CD4-positive, alpha-beta T cell (primary cell): ENCODE measurements at regions not wholly inside any gene's neighbourhood (a gene's known extent, or its start where the extent isn't known, plus 50 kb on each side); places are given as distances from the start of the nearest gene placed in this dataset.

Experiments used
- ATAC-seq: fragments of 200-7000 bp; cut with Tn5 transposase; one replicate; pipeline ENCODE4 v1.10.0; 2022; ENCODE audit warnings: mild to moderate bottlenecking; ENCODE audit not compliant: poor library complexity
- CTCF ChIA-PET: fragments of 350-600 bp; sonication (Branson Sonifier 250); formaldehyde crosslinking; loops from one replicate; lab custom pipeline; 2021; ENCODE audit warnings: antibody characterized with exemption, inconsistent platforms; lab: Charles Lee
- POLR2A ChIA-PET: fragments of 350-600 bp; sonication (Branson Sonifier 250); formaldehyde crosslinking; loops from one replicate; lab custom pipeline; 2021; ENCODE audit warnings: antibody characterized with exemption, inconsistent platforms; lab: Charles Lee
- DNase-seq, 14 experiments: peaks; one replicate each; pipeline ENCODE4 v3.0.0-alpha.2; 2013 to 2020; ENCODE audit warnings: mixed read lengths in 2 of 14
- H3K27ac ChIP-seq, 2 donors: one replicate each; pipeline versions ENCODE4 v1.5.1 to v1.7.0; 2013; ENCODE audit warnings: low read length in 2 of 2, low read depth in 1 of 2, mild to moderate bottlenecking in 1 of 2
- H3K27me3 ChIP-seq, 2 experiments: 1 replicate in 1 of 2; 2 replicates in 1 of 2; pipeline versions ENCODE4 v1.6.1 to v1.7.0; 2013; ENCODE audit warnings: low read length in 2 of 2, control low read depth in 1 of 2, mild to moderate bottlenecking in 1 of 2, moderate library complexity in 1 of 2; ENCODE audit not compliant: insufficient read depth in 2 of 2, control insufficient read depth in 1 of 2
- H3K36me3 ChIP-seq: one replicate; pipeline ENCODE4 v1.6.1; 2013; ENCODE audit warnings: low read length, control low read depth; ENCODE audit not compliant: insufficient read depth
- H3K4me1 ChIP-seq: one replicate; pipeline ENCODE4 v1.6.1; 2013; ENCODE audit warnings: low read length, control low read depth; ENCODE audit not compliant: insufficient read depth
- H3K4me3 ChIP-seq: one replicate; pipeline ENCODE4 v1.5.1; 2013; ENCODE audit warnings: mild to moderate bottlenecking, low read length, moderate library complexity
- H3K9me3 ChIP-seq, 2 experiments: 1 replicate in 1 of 2; 2 replicates in 1 of 2; pipeline versions ENCODE4 v1.6.1 to v1.7.0; 2013; ENCODE audit warnings: low read length in 2 of 2, mild to moderate bottlenecking in 2 of 2, control low read depth in 1 of 2, moderate library complexity in 1 of 2; ENCODE audit not compliant: control insufficient read depth in 1 of 2, insufficient read depth in 1 of 2
- H3K27ac Mint-ChIP-seq: one replicate; pipeline ENCODE4 v1.8.0; 2020; ENCODE audit warnings: mixed read lengths
- H3K27me3 Mint-ChIP-seq: one replicate; pipeline ENCODE4 v1.8.0; 2021; ENCODE audit warnings: mixed read lengths
- H3K36me3 Mint-ChIP-seq: one replicate; pipeline ENCODE4 v1.8.0; 2021; ENCODE audit warnings: low read depth, mixed read lengths
- H3K4me1 Mint-ChIP-seq: one replicate; pipeline ENCODE4 v1.8.0; 2021; ENCODE audit warnings: low read depth, mixed read lengths
- H3K4me3 Mint-ChIP-seq: one replicate; pipeline ENCODE4 v1.8.0; 2020; ENCODE audit warnings: mild to moderate bottlenecking, mixed read lengths
- H3K9me3 Mint-ChIP-seq: one replicate; pipeline ENCODE4 v1.8.0; 2020; ENCODE audit warnings: mixed read lengths
- intact Hi-C, 2 experiments: fragments of 100-400 bp; cut with DNase I in 1 of 2; cut with micrococcal nuclease in 1 of 2; formaldehyde crosslinking; loops; one replicate each; pipeline versions ENCODE4 v1.15.1 to v1.9.0; 2023 to 2025; cut with DNase I, micrococcal nuclease
- TF ChIP-seq, protein P1 (sequence below): fragments of 200-600 bp; IDR thresholded peaks from one replicate; pipeline ENCODE4 v1.8.0; 2022; ENCODE audit warnings: antibody characterized with exemption, mild to moderate bottlenecking

DNA sequence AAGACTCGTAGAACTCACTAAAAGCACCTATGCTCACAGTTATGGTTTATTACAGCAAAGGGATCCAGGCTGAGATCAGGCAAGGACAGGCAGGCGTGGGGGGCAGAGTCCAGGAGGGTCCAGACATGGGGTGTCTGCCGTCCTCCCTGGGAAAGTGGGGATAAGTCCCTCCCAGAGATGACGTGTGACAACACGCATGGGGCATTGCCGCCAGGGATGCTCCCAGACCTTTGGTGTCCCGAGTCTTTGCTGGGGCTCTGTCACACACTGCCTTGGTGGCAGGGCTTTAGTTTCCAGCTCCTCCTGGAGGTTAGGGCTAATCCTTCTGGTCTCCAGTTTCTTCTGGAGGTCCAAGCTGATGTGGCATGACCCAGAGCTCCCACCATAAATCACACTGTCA is 226.7 kb downstream of the CTTN start:
- Histone ChIP-seq H3K9me3 (peaks cover 0 to 29% of the 10 kb centered on the region in 2 experiments), H3K36me3 (no peaks in the 10 kb centered on the region), H3K4me3 (no peak overlapping the region), H3K27ac (no peak overlapping the region), H3K4me1 (no peaks in the 10 kb centered on the region), H3K27me3 (no peaks in the 10 kb centered on the region)
- intact Hi-C loops = no loop called here
- TF ChIP-seq, protein P1, sequence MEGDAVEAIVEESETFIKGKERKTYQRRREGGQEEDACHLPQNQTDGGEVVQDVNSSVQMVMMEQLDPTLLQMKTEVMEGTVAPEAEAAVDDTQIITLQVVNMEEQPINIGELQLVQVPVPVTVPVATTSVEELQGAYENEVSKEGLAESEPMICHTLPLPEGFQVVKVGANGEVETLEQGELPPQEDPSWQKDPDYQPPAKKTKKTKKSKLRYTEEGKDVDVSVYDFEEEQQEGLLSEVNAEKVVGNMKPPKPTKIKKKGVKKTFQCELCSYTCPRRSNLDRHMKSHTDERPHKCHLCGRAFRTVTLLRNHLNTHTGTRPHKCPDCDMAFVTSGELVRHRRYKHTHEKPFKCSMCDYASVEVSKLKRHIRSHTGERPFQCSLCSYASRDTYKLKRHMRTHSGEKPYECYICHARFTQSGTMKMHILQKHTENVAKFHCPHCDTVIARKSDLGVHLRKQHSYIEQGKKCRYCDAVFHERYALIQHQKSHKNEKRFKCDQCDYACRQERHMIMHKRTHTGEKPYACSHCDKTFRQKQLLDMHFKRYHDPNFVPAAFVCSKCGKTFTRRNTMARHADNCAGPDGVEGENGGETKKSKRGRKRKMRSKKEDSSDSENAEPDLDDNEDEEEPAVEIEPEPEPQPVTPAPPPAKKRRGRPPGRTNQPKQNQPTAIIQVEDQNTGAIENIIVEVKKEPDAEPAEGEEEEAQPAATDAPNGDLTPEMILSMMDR = no peak
- Mint-ChIP-seq H3K9me3 (no peaks in the 10 kb centered on the region), H3K4me1 (no peaks in the 10 kb centered on the region), H3K27me3 (peaks cover 16% of the 10 kb centered on the region), H3K4me3 (no peak overlapping the region), H3K27ac (no peak overlapping the region), H3K36me3 (no peaks in the 10 kb centered on the region)
- ChIA-PET POLR2A (no interaction called here), CTCF (no interaction called here)
- ATAC-seq (no peak), DNase-seq (no peak)

DNA sequence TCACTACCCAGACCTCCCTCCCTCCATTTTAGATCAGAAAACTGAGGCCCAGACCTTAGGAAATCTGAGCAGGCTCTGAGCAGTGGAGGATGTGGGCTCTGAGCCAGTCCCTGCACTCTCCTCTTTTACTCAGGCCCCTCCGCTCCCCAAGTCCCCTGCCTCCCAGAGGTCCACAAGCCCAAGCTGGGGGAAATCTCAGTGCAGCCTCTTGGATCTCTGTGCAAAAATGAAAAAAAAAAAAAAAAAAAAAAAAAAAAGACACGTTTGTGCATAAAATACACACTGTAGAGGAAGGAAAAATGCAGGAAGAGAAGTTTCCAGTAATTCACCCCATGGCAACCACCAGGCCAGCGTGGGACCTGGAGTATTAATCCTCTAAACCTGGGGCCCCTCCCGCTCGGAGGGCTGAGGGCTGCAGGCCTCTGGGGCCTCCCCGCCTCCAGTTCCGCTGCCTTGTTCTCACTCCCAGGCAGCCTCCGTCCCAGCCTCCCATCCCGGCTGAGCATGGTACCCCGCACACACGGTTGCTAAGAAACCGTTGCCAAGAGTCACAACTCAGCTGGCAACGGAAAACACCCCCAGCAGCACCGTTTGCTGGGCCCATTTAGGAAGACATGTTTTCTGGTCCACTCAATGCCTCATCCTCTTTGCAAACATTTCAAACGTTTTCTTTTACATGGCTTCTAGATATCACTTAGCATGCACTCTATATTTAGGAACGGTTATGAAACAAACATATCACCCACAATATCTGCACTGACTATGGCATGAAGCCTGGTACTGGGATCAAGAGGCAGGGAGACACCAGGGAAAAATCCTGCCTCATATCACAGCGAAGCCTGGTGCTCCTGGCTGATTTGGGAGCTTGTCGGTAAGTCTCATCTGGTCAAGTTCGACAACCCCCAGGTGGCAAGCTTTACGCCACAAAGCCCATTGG is 227.5 kb downstream of the CTTN start:
- no peak for ATAC-seq
- POLR2A ChIA-PET = no interaction called here

DNA sequence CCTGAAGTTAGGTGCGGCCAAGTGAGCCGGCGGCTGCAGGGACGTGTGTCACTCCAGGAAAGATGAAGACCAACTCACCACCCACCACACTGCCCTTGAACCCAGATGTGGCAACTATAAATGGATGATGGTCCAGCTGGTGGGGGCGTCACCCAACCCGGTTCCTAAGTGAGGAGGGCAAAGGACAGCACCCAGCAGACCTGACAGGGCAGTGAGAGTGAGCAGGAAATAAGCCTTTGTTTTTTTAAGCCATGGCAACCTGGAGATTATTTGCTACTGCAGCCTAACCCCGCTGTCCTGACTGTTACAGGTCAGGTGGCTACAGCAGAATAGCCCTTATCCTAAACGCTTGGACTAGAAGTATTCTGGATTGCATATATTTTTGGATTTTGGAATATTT is 228.9 kb downstream of the CTTN start:
- Mint-ChIP-seq H3K36me3 (no peaks in the 10 kb centered on the region), H3K9me3 (no peaks in the 10 kb centered on the region), H3K27me3 (peaks cover 16% of the 10 kb centered on the region), H3K4me1 (no peaks in the 10 kb centered on the region), H3K27ac (no peak overlapping the region), H3K4me3 (no peak overlapping the region)
- no peak for DNase-seq
- Histone ChIP-seq H3K27me3 (no peaks in the 10 kb centered on the region), H3K4me3 (no peak overlapping the region), H3K9me3 (peaks cover 0 to 19% of the 10 kb centered on the region in 2 experiments), H3K4me1 (no peaks in the 10 kb centered on the region), H3K27ac (no peak overlapping the region), H3K36me3 (no peaks in the 10 kb centered on the region)
- ChIA-PET POLR2A (no interaction called here), CTCF (no interaction called here)
- intact Hi-C loops = no loop called here
- TF ChIP-seq, protein P1 = no peak
- no peak for ATAC-seq

More for the DNA sequence above, 227.5 kb downstream of the CTTN start:
- Mint-ChIP-seq H3K4me1 (no peaks in the 10 kb centered on the region), H3K4me3 (no peak overlapping the region), H3K27me3 (peaks cover 16% of the 10 kb centered on the region), H3K9me3 (no peaks in the 10 kb centered on the region), H3K27ac (no peak overlapping the region), H3K36me3 (no peaks in the 10 kb centered on the region)
- Histone ChIP-seq H3K4me1 (no peaks in the 10 kb centered on the region), H3K36me3 (no peaks in the 10 kb centered on the region), H3K9me3 (peaks cover 0 to 29% of the 10 kb centered on the region in 2 experiments), H3K27me3 (no peaks in the 10 kb centered on the region), H3K4me3 (no peak overlapping the region), H3K27ac (no peak overlapping the region)
- intact Hi-C loops = no loop called here
- TF ChIP-seq, protein P1 = no peak
- CTCF ChIA-PET = no interaction called here
- no peak for DNase-seq
